A549 (cell line): ENCODE measurements at regions not wholly inside any gene's neighbourhood (a gene's known extent, or its start where the extent isn't known, plus 50 kb on each side); places are given as distances from the start of the nearest gene placed in this dataset.

Experiments used
- ATAC-seq, 2 experiments: fragments of 200-7000 bp in 1 of 2; fragments of >200 bp in 1 of 2; cut with Nextera tagmentation in 1 of 2; cut with Tn5 transposase in 1 of 2; 3 replicates each; pipeline versions ENCODE4 v1.8.0 to v1.9.1; 2018 to 2020; ENCODE audit warnings: mild to moderate bottlenecking in 1 of 2, moderate library complexity in 1 of 2
- CTCF ChIA-PET: fragments of 300-600 bp; sonication (Branson Sonifier 250); formaldehyde crosslinking; extraction: SDS; loops from one replicate; lab custom pipeline; 2021; ENCODE audit warnings: antibody characterized with exemption, inconsistent platforms; lab: Yijun Ruan, JAX
- POLR2A ChIA-PET: fragments of 350-600 bp; formaldehyde crosslinking; extraction: SDS; loops from one replicate; lab custom pipeline; 2021; ENCODE audit warnings: antibody characterized with exemption, inconsistent platforms; lab: Yijun Ruan, JAX
- DNase-seq, 2 experiments: peaks; one replicate each; pipeline versions ENCODE4 v3.0.0 to v3.0.0-alpha.2; 2011 to 2016; ENCODE audit warnings: low read depth in 1 of 2, low spot score in 1 of 2
- FAIRE-seq: peaks from 2 replicates; lab custom pipeline; 2011; peaks lifted over from hg19 to GRCh38; lab: Jason Lieb, UNC
- H3K27ac ChIP-seq, 2 experiments: fragments of >200 bp; sonication (Bioruptor Twin); formaldehyde crosslinking; 3 replicates each; pipeline ENCODE4 v1.5.1; 2016 to 2017
- H3K4me1 ChIP-seq: fragments of >200 bp; sonication (Bioruptor Twin); formaldehyde crosslinking; 3 replicates; pipeline ENCODE4 v1.6.1; 2016
- H3K4me2 ChIP-seq: fragments of >200 bp; sonication (Bioruptor Twin); formaldehyde crosslinking; 3 replicates; pipeline ENCODE4 v1.6.1; 2016
- H3K4me3 ChIP-seq: fragments of >200 bp; sonication (Bioruptor Twin); formaldehyde crosslinking; 3 replicates; pipeline ENCODE4 v1.5.1; 2016
- H3K9me3 ChIP-seq: fragments of >200 bp; sonication (Bioruptor Twin); formaldehyde crosslinking; 3 replicates; pipeline ENCODE4 v1.6.1; 2016
- BCL3 ChIP-seq: fragments of >200 bp; sonication (Bioruptor Twin); formaldehyde crosslinking; IDR thresholded peaks from 3 replicates; pipeline ENCODE4 v1.6.1; 2016
- BHLHE40 ChIP-seq: IDR thresholded peaks from 2 replicates; pipeline ENCODE4 v1.6.1; 2012; ENCODE audit warnings: low read depth, low read length, inconsistent platforms
- CBX2 ChIP-seq: fragments of 200-600 bp; sonication (generic); IDR thresholded peaks from 2 replicates; pipeline ENCODE4 v1.6.1; 2016; ENCODE audit warnings: low read depth, mild to moderate bottlenecking, borderline replicate concordance
- CHD4 ChIP-seq: fragments of 200-600 bp; sonication (generic); IDR thresholded peaks from 2 replicates; pipeline ENCODE4 v1.6.1; 2016; ENCODE audit warnings: antibody characterized with exemption, mild to moderate bottlenecking, borderline replicate concordance
- E2F6 ChIP-seq: IDR thresholded peaks from 2 replicates; pipeline ENCODE4 v1.6.1; 2012; ENCODE audit warnings: low read depth, borderline replicate concordance
- ELK1 ChIP-seq: fragments of 150-350 bp; IDR thresholded peaks from 2 replicates; pipeline ENCODE4 v1.6.1; 2014; ENCODE audit warnings: low read depth, mild to moderate bottlenecking, low read length
- EP300 ChIP-seq, 2 experiments: fragments of >200 bp; sonication (Bioruptor Twin); formaldehyde crosslinking; IDR thresholded peaks; 2 replicates in 1 of 2; 3 replicates in 1 of 2; pipeline ENCODE4 v1.6.1; 2016 to 2017
- FOSB ChIP-seq: fragments of 250-450 bp; sonication (Bioruptor Pico); IDR thresholded peaks from 2 replicates; pipeline ENCODE4 v1.5.0; 2020; ENCODE audit warnings: mild to moderate bottlenecking, moderate library complexity
- FOSL2 ChIP-seq, 2 experiments: fragments of 450-650 bp in 1 of 2; fragments of >200 bp in 1 of 2; sonication (Bioruptor Twin) in 1 of 2; formaldehyde crosslinking; IDR thresholded peaks; 2 replicates each; pipeline versions ENCODE4 v1.5.0 to v1.6.1; 2016 to 2020; ENCODE audit warnings: mild to moderate bottlenecking in 1 of 2, moderate library complexity in 1 of 2
- HOXA7 ChIP-seq: fragments of 250-450 bp; sonication (Bioruptor Pico); IDR thresholded peaks from 2 replicates; pipeline ENCODE4 v1.5.0; 2020; ENCODE audit warnings: mild to moderate bottlenecking, moderate library complexity
- JUNB ChIP-seq: fragments of >200 bp; sonication (Bioruptor Twin); formaldehyde crosslinking; IDR thresholded peaks from 2 replicates; pipeline ENCODE4 v1.6.1; 2016
- KDM1A ChIP-seq: fragments of 200-600 bp; sonication (generic); IDR thresholded peaks from 2 replicates; pipeline ENCODE4 v1.6.1; 2016; ENCODE audit warnings: low read depth, mild to moderate bottlenecking
- KDM5A ChIP-seq: fragments of 200-600 bp; sonication (generic); IDR thresholded peaks from 2 replicates; pipeline ENCODE4 v1.6.1; 2016; ENCODE audit warnings: antibody characterized with exemption, mild to moderate bottlenecking
- MAFK ChIP-seq: fragments of 450-650 bp; IDR thresholded peaks from 2 replicates; pipeline ENCODE4 v1.6.1; 2014; ENCODE audit not compliant: partially characterized antibody
- MAX ChIP-seq: IDR thresholded peaks from 2 replicates; pipeline ENCODE4 v1.6.1; 2012
- NFE2L2 ChIP-seq: fragments of 150-350 bp; conservative IDR thresholded peaks from 2 replicates; pipeline ENCODE4 v1.6.1; 2014; ENCODE audit warnings: low read length
- POLR2AphosphoS2 ChIP-seq: conservative IDR thresholded peaks from 2 replicates; pipeline ENCODE4 v1.6.1; 2012; ENCODE audit warnings: low read length, improper control_type of control experiment, inconsistent platforms
- RARB ChIP-seq: fragments of 250-450 bp; sonication (Bioruptor Pico); IDR thresholded peaks from 2 replicates; pipeline ENCODE4 v1.8.0; 2021; ENCODE audit warnings: mild to moderate bottlenecking, moderate library complexity
- RNF2 ChIP-seq: fragments of 200-600 bp; sonication (generic); IDR thresholded peaks from 2 replicates; pipeline ENCODE4 v1.6.1; 2016; ENCODE audit warnings: low read depth, mild to moderate bottlenecking, antibody characterized with exemption, moderate library complexity, borderline replicate concordance
- SREBF2 ChIP-seq: fragments of 450-650 bp; IDR thresholded peaks from 2 replicates; pipeline ENCODE4 v1.6.1; 2014; ENCODE audit warnings: mild to moderate bottlenecking, moderate library complexity
- USF2 ChIP-seq: fragments of 450-650 bp; IDR thresholded peaks from 2 replicates; pipeline ENCODE4 v1.6.1; 2014; ENCODE audit warnings: antibody characterized with exemption
- ZNF302 ChIP-seq: fragments of 250-450 bp; sonication (Bioruptor Pico); IDR thresholded peaks from 2 replicates; pipeline ENCODE4 v1.9.0; 2021; ENCODE audit warnings: inconsistent platforms, mild to moderate bottlenecking, moderate library complexity
- ZSCAN20 ChIP-seq: fragments of 250-450 bp; sonication (Bioruptor Pico); IDR thresholded peaks from 2 replicates; pipeline ENCODE4 v1.8.0; 2022; ENCODE audit warnings: mild to moderate bottlenecking, moderate library complexity
- WGBS: methylation state at CpG from one replicate; pipeline ENCODE4 v1.1.6; 2017; ENCODE audit errors: missing lambda C conversion rate; 5-methylcytosine and 5-hydroxymethylcytosine counted together

- POLR2A ChIA-PET: no interaction called here
- CTCF ChIA-PET: no interaction called here
- H3K27ac ChIP-seq: peak overlapping the region; percentile 45 to 50; a peak in 2 of 6 replicates
- H3K9me3 ChIP-seq: peaks cover 14% of the 10 kb centered on the region; the same call in 2 of the 3 replicates
- no peak for DNase-seq
- 85% methylated on average over 6 of the region's 6 CpGs for WGBS
- no peak for ATAC-seq
- H3K4me1 ChIP-seq: peaks cover 8% of the 10 kb centered on the region
- no peak for FAIRE-seq
- H3K4me3 ChIP-seq: no peak overlapping the region
- TF ChIP-seq MAFK (peak; percentile 27), RNF2 (no peak)
- peak overlapping the region; percentile 26; the same call in 2 of the 3 replicates for H3K4me2 ChIP-seq
These were observed 98.6 kb downstream of the BCL2L11 start for GRCh38 chr2:111219285-111219684.

- no peak for FAIRE-seq
- ATAC-seq: no peak
- POLR2A ChIA-PET: no interaction called here
- DNase-seq: no peak
- Histone ChIP-seq H3K9me3 (peaks cover 10% of the 10 kb centered on the region; the same call in 2 of the 3 replicates), H3K4me1 (peaks cover 8% of the 10 kb centered on the region), H3K4me3 (no peak overlapping the region), H3K4me2 (no peak overlapping the region; the same call in 2 of the 3 replicates), H3K27ac (no peak overlapping the region; a peak in 1 of 6 replicates)
- WGBS: 78% methylated on average over 5 of the region's 5 CpGs
- CTCF ChIA-PET: no interaction called here
- no peak for TF ChIP-seq KDM5A
- no peak for TF ChIP-seq EP300 (IDR thresholded peaks at IDR 0.05)
- no peak for TF ChIP-seq FOSL2 (IDR thresholded peaks at IDR 0.05)
- TF ChIP-seq FOSL2 (CRISPR knock-in tag; IDR thresholded peaks at IDR 0.05): no peak
- TF ChIP-seq RNF2: no peak
- TF ChIP-seq HOXA7 (CRISPR knock-in tag): no peak
These were observed 99.2 kb downstream of the BCL2L11 start for GRCh38 chr2:111219734-111220505.

GRCh38 chr2:111220962-111221361 lies 100.2 kb downstream of the BCL2L11 start:
- H3K4me1 ChIP-seq: peaks cover 8% of the 10 kb centered on the region
- H3K4me2 ChIP-seq: no peak overlapping the region
- H3K27ac ChIP-seq: no peak overlapping the region
- no peak for TF ChIP-seq JUNB
- no peak for TF ChIP-seq MAX
- no peak for TF ChIP-seq ZSCAN20 (CRISPR knock-in tag)
- TF ChIP-seq FOSB (CRISPR knock-in tag): no peak
- peaks cover 11% of the 10 kb centered on the region; the same call in 1 of the 3 replicates for H3K9me3 ChIP-seq
- H3K4me3 ChIP-seq: no peak overlapping the region
- WGBS: 97% methylated on average over 1 of the region's 1 CpG
- DNase-seq (no peak), ATAC-seq (no peak), FAIRE-seq (no peak)
- ChIA-PET POLR2A (no interaction called here), CTCF (no interaction called here)

GRCh38 chr2:111221701-111222100 lies 101.0 kb downstream of the BCL2L11 start:
- H3K4me2 ChIP-seq: no peak overlapping the region
- peaks cover 8% of the 10 kb centered on the region for H3K4me1 ChIP-seq
- peaks cover 10% of the 10 kb centered on the region; the same call in 1 of the 3 replicates for H3K9me3 ChIP-seq
- TF ChIP-seq ELK1 (no peak), E2F6 (no peak), RARB (no peak), CBX2 (no peak), NFE2L2 (no peak), USF2 (no peak), FOSL2 (IDR thresholded peaks at IDR 0.05) (no peak), FOSL2 (CRISPR knock-in tag; IDR thresholded peaks at IDR 0.05) (no peak), CHD4 (no peak), KDM1A (no peak), ZNF302 (CRISPR knock-in tag) (no peak), BHLHE40 (no peak), BCL3 (no peak), SREBF2 (no peak), POLR2AphosphoS2 (no peak)
- ATAC-seq (no peak), FAIRE-seq (no peak), DNase-seq (no peak)
- ChIA-PET POLR2A (no interaction called here), CTCF (interaction anchor here (1.0 kb wide), 1 partner anchor 13 kb away, joined by 3 read pairs; no protein-coding TSS in a partner anchor)
- H3K27ac ChIP-seq: no peak overlapping the region
- 94% methylated on average over 3 of the region's 3 CpGs for WGBS
- H3K4me3 ChIP-seq: no peak overlapping the region
